A549 (cell line): ENCODE measurements at regions not wholly inside any gene's neighbourhood (a gene's known extent, or its start where the extent isn't known, plus 50 kb on each side); places are given as distances from the start of the nearest gene placed in this dataset.
A peak's percentile ranks its signal among the peaks of the same experiment; 100 is the strongest.

Experiments
- ATAC-seq, 2 experiments: fragments of 200-7000 bp in 1 of 2; fragments of >200 bp in 1 of 2; cut with Nextera tagmentation in 1 of 2; cut with Tn5 transposase in 1 of 2; 3 replicates each; pipeline versions ENCODE4 v1.8.0 to v1.9.1; 2018 to 2020; ENCODE audit warnings: mild to moderate bottlenecking in 1 of 2, moderate library complexity in 1 of 2
- CTCF ChIA-PET: fragments of 300-600 bp; sonication (Branson Sonifier 250); formaldehyde crosslinking; extraction: SDS; loops from one replicate; lab custom pipeline; 2021; ENCODE audit warnings: antibody characterized with exemption, inconsistent platforms; lab: Yijun Ruan, JAX
- POLR2A ChIA-PET: fragments of 350-600 bp; formaldehyde crosslinking; extraction: SDS; loops from one replicate; lab custom pipeline; 2021; ENCODE audit warnings: antibody characterized with exemption, inconsistent platforms; lab: Yijun Ruan, JAX
- DNase-seq, 2 experiments: peaks; one replicate each; pipeline versions ENCODE4 v3.0.0 to v3.0.0-alpha.2; 2011 to 2016; ENCODE audit warnings: low read depth in 1 of 2, low spot score in 1 of 2
- FAIRE-seq: peaks from 2 replicates; lab custom pipeline; 2011; peaks lifted over from hg19 to GRCh38; lab: Jason Lieb, UNC
- H3K27ac ChIP-seq, 2 experiments: fragments of >200 bp; sonication (Bioruptor Twin); formaldehyde crosslinking; 3 replicates each; pipeline ENCODE4 v1.5.1; 2016 to 2017
- H3K4me1 ChIP-seq: fragments of >200 bp; sonication (Bioruptor Twin); formaldehyde crosslinking; 3 replicates; pipeline ENCODE4 v1.6.1; 2016
- H3K4me2 ChIP-seq: fragments of >200 bp; sonication (Bioruptor Twin); formaldehyde crosslinking; 3 replicates; pipeline ENCODE4 v1.6.1; 2016
- H3K4me3 ChIP-seq: fragments of >200 bp; sonication (Bioruptor Twin); formaldehyde crosslinking; 3 replicates; pipeline ENCODE4 v1.5.1; 2016
- H3K9me3 ChIP-seq: fragments of >200 bp; sonication (Bioruptor Twin); formaldehyde crosslinking; 3 replicates; pipeline ENCODE4 v1.6.1; 2016
- BHLHE40 ChIP-seq: IDR thresholded peaks from 2 replicates; pipeline ENCODE4 v1.6.1; 2012; ENCODE audit warnings: low read depth, low read length, inconsistent platforms
- CEBPB ChIP-seq, 2 experiments: fragments of >200 bp in 1 of 2; sonication (Bioruptor Twin) in 1 of 2; formaldehyde crosslinking in 1 of 2; IDR thresholded peaks; 2 replicates each; pipeline ENCODE4 v1.6.1; 2012 to 2016
- CHD2 ChIP-seq: fragments of 150-350 bp; IDR thresholded peaks from 2 replicates; pipeline ENCODE4 v1.6.1; 2014; ENCODE audit warnings: low read length; ENCODE audit not compliant: partially characterized antibody
- EHF ChIP-seq: fragments of 250-450 bp; sonication (Bioruptor Pico); IDR thresholded peaks from 2 replicates; pipeline ENCODE4 v1.5.0; 2020; ENCODE audit warnings: mild to moderate bottlenecking
- ELK1 ChIP-seq: fragments of 150-350 bp; IDR thresholded peaks from 2 replicates; pipeline ENCODE4 v1.6.1; 2014; ENCODE audit warnings: low read depth, mild to moderate bottlenecking, low read length
- FOSB ChIP-seq: fragments of 250-450 bp; sonication (Bioruptor Pico); IDR thresholded peaks from 2 replicates; pipeline ENCODE4 v1.5.0; 2020; ENCODE audit warnings: mild to moderate bottlenecking, moderate library complexity
- FOSL2 ChIP-seq, 2 experiments: fragments of 450-650 bp in 1 of 2; fragments of >200 bp in 1 of 2; sonication (Bioruptor Twin) in 1 of 2; formaldehyde crosslinking; IDR thresholded peaks; 2 replicates each; pipeline versions ENCODE4 v1.5.0 to v1.6.1; 2016 to 2020; ENCODE audit warnings: mild to moderate bottlenecking in 1 of 2, moderate library complexity in 1 of 2
- HES2 ChIP-seq: fragments of >200 bp; sonication (Bioruptor Twin); formaldehyde crosslinking; IDR thresholded peaks from 2 replicates; pipeline ENCODE4 v1.6.1; 2016
- HMGXB4 ChIP-seq: fragments of 250-450 bp; sonication (Bioruptor Pico); IDR thresholded peaks from 2 replicates; pipeline ENCODE4 v1.5.0; 2021; ENCODE audit warnings: mild to moderate bottlenecking, moderate library complexity, borderline replicate concordance
- HOXA7 ChIP-seq: fragments of 250-450 bp; sonication (Bioruptor Pico); IDR thresholded peaks from 2 replicates; pipeline ENCODE4 v1.5.0; 2020; ENCODE audit warnings: mild to moderate bottlenecking, moderate library complexity
- HOXB13 ChIP-seq: fragments of 250-450 bp; sonication (Bioruptor Pico); IDR thresholded peaks from 2 replicates; pipeline ENCODE4 v1.5.0; 2020; ENCODE audit warnings: low read depth, mild to moderate bottlenecking, moderate library complexity
- JUN ChIP-seq, 2 experiments: fragments of >200 bp; sonication (Bioruptor Twin); formaldehyde crosslinking; IDR thresholded peaks; 2 replicates in 1 of 2; 3 replicates in 1 of 2; pipeline ENCODE4 v1.6.1; 2016 to 2017
- KDM1A ChIP-seq: fragments of 200-600 bp; sonication (generic); IDR thresholded peaks from 2 replicates; pipeline ENCODE4 v1.6.1; 2016; ENCODE audit warnings: low read depth, mild to moderate bottlenecking
- MAFK ChIP-seq: fragments of 450-650 bp; IDR thresholded peaks from 2 replicates; pipeline ENCODE4 v1.6.1; 2014; ENCODE audit not compliant: partially characterized antibody
- NR3C1 ChIP-seq: fragments of >200 bp; sonication (Bioruptor Twin); formaldehyde crosslinking; IDR thresholded peaks from 3 replicates; pipeline ENCODE4 v1.6.1; 2017
- PBX3 ChIP-seq: IDR thresholded peaks from 2 replicates; pipeline ENCODE4 v1.6.1; 2012
- POLR2AphosphoS2 ChIP-seq: conservative IDR thresholded peaks from 2 replicates; pipeline ENCODE4 v1.6.1; 2012; ENCODE audit warnings: low read length, improper control_type of control experiment, inconsistent platforms
- RAD21 ChIP-seq, 2 experiments: fragments of >200 bp in 1 of 2; sonication (Bioruptor Twin) in 1 of 2; formaldehyde crosslinking in 1 of 2; IDR thresholded peaks in 1 of 2; conservative IDR thresholded peaks in 1 of 2; 2 replicates in 1 of 2; 3 replicates in 1 of 2; pipeline ENCODE4 v1.6.1; 2012 to 2018; ENCODE audit warnings: inconsistent platforms in 1 of 2
- RCOR1 ChIP-seq: fragments of 150-350 bp; IDR thresholded peaks from 2 replicates; pipeline ENCODE4 v1.6.1; 2014; ENCODE audit warnings: antibody characterized with exemption, low read length, low read depth
- RNF2 ChIP-seq: fragments of 200-600 bp; sonication (generic); IDR thresholded peaks from 2 replicates; pipeline ENCODE4 v1.6.1; 2016; ENCODE audit warnings: low read depth, mild to moderate bottlenecking, antibody characterized with exemption, moderate library complexity, borderline replicate concordance
- TP53 ChIP-seq: fragments of 250-450 bp; sonication (Bioruptor Pico); IDR thresholded peaks from 2 replicates; pipeline ENCODE4 v1.5.0; 2021; ENCODE audit warnings: mild to moderate bottlenecking, moderate library complexity
- ZC3H11A ChIP-seq: fragments of 450-650 bp; IDR thresholded peaks from 2 replicates; pipeline ENCODE4 v1.6.1; 2014; ENCODE audit warnings: antibody characterized with exemption, mild to moderate bottlenecking
- ZNF302 ChIP-seq: fragments of 250-450 bp; sonication (Bioruptor Pico); IDR thresholded peaks from 2 replicates; pipeline ENCODE4 v1.9.0; 2021; ENCODE audit warnings: inconsistent platforms, mild to moderate bottlenecking, moderate library complexity
- WGBS: methylation state at CpG from one replicate; pipeline ENCODE4 v1.1.6; 2017; ENCODE audit errors: missing lambda C conversion rate; 5-methylcytosine and 5-hydroxymethylcytosine counted together

- CTCF ChIA-PET: interaction anchor here (2.9 kb wide), 1 partner anchor 12 kb away, joined by 11 read pairs; no protein-coding TSS in a partner anchor
- FAIRE-seq: no peak
These were observed 97.9 kb upstream of the SULF2 start for GRCh38 chr20:47883186-47883585.

GRCh38 chr20:47879771-47880170 lies 94.5 kb upstream of the SULF2 start:
- Histone ChIP-seq H3K9me3 (no peaks in the 10 kb centered on the region), H3K4me1 (no peaks in the 10 kb centered on the region), H3K4me2 (no peak overlapping the region), H3K27ac (no peak overlapping the region), H3K4me3 (no peak overlapping the region)
- no peak for FAIRE-seq
- ChIA-PET CTCF (interaction anchor here (1.4 kb wide), 1 partner anchor 15 kb away, joined by 4 read pairs; no protein-coding TSS in a partner anchor), POLR2A (no interaction called here)
- TF ChIP-seq RCOR1 (no peak), ZNF302 (CRISPR knock-in tag) (no peak)
- DNase-seq: no peak
- 79% methylated on average over 15 of the region's 15 CpGs for WGBS
- no peak for ATAC-seq

More at GRCh38 chr20:47883186-47883585, 97.9 kb upstream of the SULF2 start:
- 2% methylated on average over 5 of the region's 5 CpGs for WGBS
- no peak for DNase-seq
- H3K4me2 ChIP-seq: no peak overlapping the region
- H3K27ac ChIP-seq: no peak overlapping the region
- TF ChIP-seq CEBPB (IDR thresholded peaks at IDR 0.05): no peak
- TF ChIP-seq TP53 (CRISPR knock-in tag): no peak
- TF ChIP-seq JUN (IDR thresholded peaks at IDR 0.05): no peak
- TF ChIP-seq RAD21 (conservative IDR thresholded peaks at IDR 0.05 in 1 of 2, IDR thresholded peaks at IDR 0.05 in 1 of 2): no peak
- TF ChIP-seq EHF: no peak
- TF ChIP-seq POLR2AphosphoS2: no peak
- TF ChIP-seq CHD2: no peak
- TF ChIP-seq HOXA7 (CRISPR knock-in tag): no peak
- no peak for TF ChIP-seq NR3C1
- TF ChIP-seq BHLHE40: no peak
- TF ChIP-seq ZC3H11A: no peak
- TF ChIP-seq RCOR1: no peak
- no peak for TF ChIP-seq PBX3
- no peak for TF ChIP-seq ELK1
- TF ChIP-seq HES2: no peak
- TF ChIP-seq FOSL2 (IDR thresholded peaks at IDR 0.05): no peak
- no peak for TF ChIP-seq FOSL2 (CRISPR knock-in tag; IDR thresholded peaks at IDR 0.05)
- TF ChIP-seq FOSB: no peak
- 0 out of 6 replicates have a peak, but pooled peaks of 1 of the 2 experiments have one; percentile 17 for ATAC-seq
- H3K4me3 ChIP-seq: no peak overlapping the region
- H3K9me3 ChIP-seq: no peaks in the 10 kb centered on the region
- POLR2A ChIA-PET: no interaction called here
- H3K4me1 ChIP-seq: no peaks in the 10 kb centered on the region

DNA sequence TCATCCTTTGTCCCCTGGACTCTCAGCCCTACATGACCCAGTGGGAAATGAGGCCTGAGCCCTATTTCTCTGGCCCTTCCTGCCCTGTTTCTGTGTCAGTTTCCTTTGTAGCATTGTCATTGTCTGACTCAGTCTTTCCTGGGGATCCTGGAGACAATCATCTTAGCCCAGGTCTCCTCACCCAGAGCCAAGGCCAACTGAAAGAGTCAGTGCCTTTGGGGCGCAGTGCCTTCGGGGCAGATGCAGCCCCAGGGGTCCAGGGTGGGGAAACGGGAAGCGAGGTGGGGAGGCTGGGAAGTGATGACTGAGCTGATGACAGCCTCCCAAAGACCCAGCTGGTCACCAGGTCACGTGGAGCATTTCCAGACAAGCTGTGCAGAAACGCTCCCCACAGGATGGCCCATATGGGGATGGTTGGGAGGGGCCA lies 93.3 kb upstream of the SULF2 start:
- ATAC-seq (no peak), DNase-seq (no peak), FAIRE-seq (no peak)
- H3K9me3 ChIP-seq: no peaks in the 10 kb centered on the region
- H3K27ac ChIP-seq: no peak overlapping the region
- WGBS: 9% methylated on average over 2 of the region's 6 CpGs
- H3K4me1 ChIP-seq: no peaks in the 10 kb centered on the region
- TF ChIP-seq FOSB (no peak), RNF2 (no peak), MAFK (no peak), HOXB13 (CRISPR knock-in tag) (no peak), HMGXB4 (CRISPR knock-in tag) (no peak), KDM1A (no peak)
- POLR2A ChIA-PET: no interaction called here
- H3K4me3 ChIP-seq: no peak overlapping the region
- no peak overlapping the region for H3K4me2 ChIP-seq
- CTCF ChIA-PET: interaction anchor here (1.2 to 1.7 kb wide), 3 partner anchors 11 to 16 kb away, joined by 3 to 5 read pairs (median 4); no protein-coding TSS in a partner anchor
